NT2/D1 (cell line): ENCODE measurements at regions not wholly inside any gene's neighbourhood (a gene's known extent, or its start where the extent isn't known, plus 50 kb on each side); places are given as distances from the start of the nearest gene placed in this dataset.

Experiments
- SUZ12 ChIP-seq: IDR thresholded peaks from 2 replicates; pipeline ENCODE4 v1.6.1; 2011; ENCODE audit not compliant: insufficient read length, insufficient read depth; ENCODE audit errors: extremely low read depth
- YY1 ChIP-seq: IDR thresholded peaks from 2 replicates; pipeline ENCODE4 v1.6.1; 2011; ENCODE audit not compliant: insufficient read length, insufficient read depth
- ZNF274 ChIP-seq: IDR thresholded peaks from 2 replicates; pipeline ENCODE4 v1.6.1; 2011; ENCODE audit warnings: mild to moderate bottlenecking, low read depth, low read length

GRCh38 chr2:29981402-29981801, 60.0 kb upstream of the ALK start:
- TF ChIP-seq ZNF274 (no peak), SUZ12 (no peak), YY1 (no peak)
